ENCODE measurements at regions not wholly inside any gene's neighbourhood (a gene's known extent, or its start where the extent isn't known, plus 50 kb on each side); places are given as distances from the start of the nearest gene placed in this dataset.

DNA sequence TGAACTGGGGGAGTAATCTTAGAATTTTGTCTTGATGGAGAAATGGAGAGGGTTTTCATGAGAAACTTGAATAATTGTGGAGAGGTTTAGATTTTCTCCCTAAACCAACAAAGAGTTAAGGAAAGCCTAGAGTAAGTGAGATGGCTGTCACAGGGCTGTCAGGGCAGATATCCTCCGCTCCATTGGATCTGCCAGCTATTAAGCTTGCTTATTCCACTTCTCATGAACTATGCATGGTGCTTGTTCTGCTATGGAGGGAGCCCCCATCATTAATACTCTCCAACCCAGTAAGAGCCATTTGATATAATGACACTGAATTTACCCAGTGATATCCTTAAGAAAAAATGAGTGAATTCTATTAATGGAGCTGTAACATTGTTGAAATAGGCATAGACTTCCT is 342.8 kb upstream of the MTNR1B start:
- no peak for DNase-seq

- peak; percentile 55 for DNase-seq
Measured at GRCh38 chr11:92627615-92628256, 341.7 kb upstream of the MTNR1B start.

DNA sequence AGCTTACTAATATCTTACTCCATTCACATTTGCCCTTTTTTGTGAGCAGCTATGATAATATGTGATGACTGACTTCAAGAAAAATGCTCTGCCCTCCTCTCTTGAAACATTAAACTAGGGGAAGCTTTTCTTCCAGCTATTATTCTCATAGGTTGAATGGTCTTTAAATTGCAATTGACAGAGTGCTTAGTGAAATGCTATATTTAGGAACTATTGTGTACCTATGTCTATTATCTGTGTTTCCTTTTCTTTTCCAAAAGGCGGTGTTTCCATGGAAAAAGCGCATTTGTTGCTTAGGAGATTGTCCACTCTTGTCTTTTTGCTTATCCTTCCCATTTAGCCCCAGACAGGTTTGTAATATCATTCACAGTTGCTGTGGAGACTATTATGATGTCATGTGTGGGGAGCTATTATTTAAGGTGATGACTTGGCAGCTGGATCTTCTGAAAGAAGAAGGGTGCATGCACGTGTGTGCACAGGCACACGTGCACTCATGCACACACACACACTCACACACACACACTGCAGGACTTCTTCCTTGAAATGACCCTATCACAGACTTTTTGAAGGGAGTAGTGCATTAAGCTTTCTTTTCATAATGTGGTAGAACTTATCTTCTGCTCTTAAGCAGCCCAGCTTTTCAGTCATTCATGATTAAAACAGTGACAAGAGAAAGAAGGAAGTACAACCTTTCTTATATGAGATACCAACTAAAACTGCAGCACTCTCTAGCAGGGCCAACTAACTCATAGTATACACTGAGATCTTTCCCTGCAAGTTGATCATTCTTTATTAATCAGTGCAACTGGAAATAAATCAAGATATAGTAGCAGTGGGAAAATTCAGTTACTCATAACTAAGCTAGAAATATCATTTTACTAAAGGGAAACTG is 340.8 kb upstream of the MTNR1B start:
- peak; percentile 48 for DNase-seq

GRCh38 chr11:92632495-92632894 is 337.0 kb upstream of the MTNR1B start:
- DNase-seq = no peak

GRCh38 chr11:92633820-92634219 is 335.6 kb upstream of the MTNR1B start:
- DNase-seq = no peak

GRCh38 chr11:92636543-92637188 is 332.8 kb upstream of the MTNR1B start:
- DNase-seq = no peak

DNA sequence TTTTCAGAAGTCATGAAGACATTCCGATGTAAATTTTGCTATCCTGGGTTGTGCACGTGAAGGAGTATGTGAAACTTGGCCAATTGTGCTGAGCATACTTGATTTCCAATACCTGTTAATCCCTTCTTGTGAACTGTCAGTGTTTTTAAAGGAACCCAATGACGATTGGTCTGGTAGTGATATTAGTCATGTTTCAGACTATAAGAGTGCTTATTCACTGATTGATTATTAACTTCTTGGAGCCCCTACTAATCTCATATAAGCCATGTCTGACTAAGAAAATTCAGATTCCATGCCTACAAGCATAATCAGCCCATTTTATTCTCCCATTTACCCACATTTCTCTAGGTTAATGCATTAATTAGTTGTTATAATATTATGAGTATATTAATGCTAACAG is 330.8 kb upstream of the MTNR1B start:
- no peak for DNase-seq

DNA sequence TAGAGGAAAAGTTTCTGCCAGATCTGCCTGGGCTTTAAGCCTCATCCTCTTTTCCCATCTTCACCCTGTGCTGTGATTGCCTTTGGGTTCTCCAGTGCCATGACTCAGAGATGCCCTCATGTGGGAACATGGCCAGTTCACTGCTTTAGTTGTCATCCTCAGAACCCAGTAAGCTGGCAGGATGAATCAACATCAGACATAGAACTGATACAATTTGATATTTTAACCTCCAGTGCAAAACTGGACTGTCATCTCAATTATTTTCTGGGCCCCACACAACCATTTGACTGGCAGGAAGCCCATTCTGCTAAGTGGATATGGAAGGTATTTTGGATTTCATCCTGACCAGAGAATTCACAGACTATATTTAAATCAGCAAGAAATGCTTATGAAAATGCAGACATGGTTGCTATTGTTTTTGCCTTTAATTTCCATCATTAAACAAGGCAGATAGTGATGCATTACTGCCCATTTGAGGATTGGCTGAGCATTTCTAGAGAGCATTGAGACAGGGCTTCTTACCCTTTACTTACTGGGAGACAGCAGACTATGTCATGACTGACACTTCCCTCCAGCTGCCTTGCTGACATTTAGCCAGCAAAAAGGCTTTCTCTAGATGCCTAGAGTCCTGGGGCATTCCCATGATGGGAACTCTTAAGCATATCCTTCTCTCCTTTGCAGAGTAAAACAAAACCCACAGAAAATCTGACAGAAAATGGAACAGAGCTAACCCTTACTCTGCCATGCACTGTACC is 327.1 kb upstream of the MTNR1B start:
- no peak for DNase-seq

DNA sequence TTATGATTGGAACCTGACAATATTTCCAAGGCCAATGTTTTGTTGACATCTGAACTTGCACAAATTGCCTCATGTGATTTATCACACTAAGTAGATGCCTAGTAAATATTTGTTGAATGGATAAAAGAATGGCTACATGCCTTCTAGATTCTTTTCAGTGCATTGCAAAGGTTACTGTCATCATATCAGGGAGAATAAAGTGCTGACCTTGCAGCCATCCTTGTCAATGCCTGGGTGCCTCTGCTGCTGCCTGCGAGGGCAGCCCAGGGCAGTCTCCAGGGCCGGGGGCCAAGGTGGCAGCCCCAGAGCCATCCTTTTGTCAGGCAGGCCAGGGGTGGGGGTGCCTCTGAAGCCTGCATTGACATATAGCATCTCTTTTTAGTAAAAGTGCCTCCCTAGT is 325.6 kb upstream of the MTNR1B start:
- DNase-seq = no peak

DNA sequence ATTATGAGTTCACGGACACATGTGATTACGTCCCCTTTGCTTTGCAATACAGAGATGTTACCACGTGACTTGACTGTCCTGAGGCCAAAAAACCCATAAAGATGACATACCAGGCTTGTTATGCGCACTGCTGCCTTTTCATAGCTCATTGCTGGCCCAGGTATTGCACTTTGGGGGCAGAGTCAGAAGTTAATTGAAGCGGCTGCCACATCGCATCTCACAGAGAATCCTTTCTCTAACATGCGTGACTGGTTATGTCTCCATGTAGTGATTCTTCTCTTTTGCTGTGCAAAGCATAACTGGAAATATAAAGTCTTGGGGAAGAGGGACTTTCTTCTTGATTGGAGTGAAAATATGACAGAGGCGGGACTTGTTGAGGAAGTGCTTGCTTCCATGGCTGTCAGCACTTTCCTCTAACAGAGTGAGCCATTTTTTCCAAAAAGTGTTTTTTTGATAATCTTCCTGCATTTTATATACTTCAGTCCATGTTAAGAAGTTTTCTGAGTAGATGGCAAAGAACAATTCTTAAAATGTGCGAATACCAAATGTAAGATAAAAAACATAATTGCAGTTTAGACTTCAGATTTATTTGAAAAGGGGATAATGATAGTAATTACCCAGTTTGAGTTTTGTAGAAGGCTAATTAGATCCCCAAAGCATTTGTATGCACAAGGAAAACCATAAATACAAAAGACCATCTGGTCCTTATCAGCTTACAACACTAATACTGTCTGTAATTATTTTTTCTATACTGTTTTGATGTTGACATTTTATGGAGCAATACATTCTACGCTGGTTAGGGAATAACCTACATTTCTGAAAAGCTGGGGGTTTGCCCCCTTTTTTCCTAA is 324.6 kb upstream of the MTNR1B start:
- no peak for DNase-seq

DNA sequence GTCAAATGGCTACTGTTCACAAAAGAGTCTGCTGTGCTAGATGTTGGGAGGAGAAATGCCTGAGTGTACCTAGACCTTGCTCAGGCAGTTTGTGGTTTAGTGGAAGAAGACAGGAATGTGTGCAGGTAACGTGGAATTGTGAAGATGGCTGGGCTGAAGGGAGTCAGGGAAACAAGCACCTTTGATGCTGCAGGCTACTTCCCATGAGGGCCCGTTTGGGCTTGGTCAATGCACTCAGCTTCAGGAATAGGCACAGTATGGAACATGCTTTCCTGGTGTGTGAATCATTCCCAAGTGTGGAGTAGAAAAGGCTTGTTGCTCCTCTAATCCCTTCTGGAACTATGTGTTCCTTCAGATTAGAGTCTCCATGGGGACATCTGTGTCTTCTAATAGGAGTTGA is 318.3 kb upstream of the MTNR1B start:
- no peak for DNase-seq

- DNase-seq = peak; percentile 39
Measured at GRCh38 chr11:92653454-92653853, 316.0 kb upstream of the MTNR1B start.

DNA sequence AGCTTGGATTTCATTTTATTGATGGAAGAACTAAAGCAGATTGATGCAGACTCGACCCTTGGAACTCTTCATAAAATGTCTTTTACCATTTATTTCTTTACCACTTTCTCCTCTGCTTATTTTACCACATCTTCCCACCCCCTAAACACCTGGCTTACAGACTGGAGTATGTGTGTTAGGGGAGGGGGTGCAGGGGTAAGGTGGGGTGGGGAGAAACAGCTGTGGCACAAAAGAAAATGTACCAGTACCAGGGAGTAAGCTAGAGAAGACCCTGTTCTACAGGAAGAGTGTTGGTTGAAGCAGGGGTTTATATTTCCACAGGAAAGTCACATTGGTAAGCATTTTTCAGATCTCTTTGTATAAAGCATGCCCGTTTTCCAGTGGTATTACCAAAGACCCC is 312.7 kb upstream of the MTNR1B start:
- DNase-seq = no peak

GRCh38 chr11:92657226-92657625 is 312.2 kb upstream of the MTNR1B start:
- no peak for DNase-seq

- DNase-seq = no peak
Measured at GRCh38 chr11:92658733-92659132, 310.7 kb upstream of the MTNR1B start.

DNA sequence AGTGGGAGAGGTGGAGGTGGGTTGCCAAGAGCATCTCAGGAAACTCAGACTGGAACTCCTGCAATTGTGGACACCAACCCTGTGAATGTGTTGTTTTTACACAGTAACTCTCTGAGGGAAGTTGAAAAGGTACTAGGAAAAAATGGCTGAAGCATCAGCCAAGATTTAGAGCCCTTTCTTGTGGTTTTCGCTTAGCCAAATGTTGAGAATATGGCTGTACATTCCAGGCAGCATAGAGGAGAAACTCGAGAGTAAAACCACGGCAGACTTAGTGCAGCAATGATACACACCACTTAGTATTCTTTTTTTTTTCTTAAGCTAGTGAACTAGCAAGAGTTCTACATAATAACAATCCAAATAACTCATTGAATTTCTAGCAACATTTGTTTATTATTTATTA is 309.7 kb upstream of the MTNR1B start:
- no peak for DNase-seq

- DNase-seq = no peak
Measured at GRCh38 chr11:92662601-92663360, 306.7 kb upstream of the MTNR1B start.

DNA sequence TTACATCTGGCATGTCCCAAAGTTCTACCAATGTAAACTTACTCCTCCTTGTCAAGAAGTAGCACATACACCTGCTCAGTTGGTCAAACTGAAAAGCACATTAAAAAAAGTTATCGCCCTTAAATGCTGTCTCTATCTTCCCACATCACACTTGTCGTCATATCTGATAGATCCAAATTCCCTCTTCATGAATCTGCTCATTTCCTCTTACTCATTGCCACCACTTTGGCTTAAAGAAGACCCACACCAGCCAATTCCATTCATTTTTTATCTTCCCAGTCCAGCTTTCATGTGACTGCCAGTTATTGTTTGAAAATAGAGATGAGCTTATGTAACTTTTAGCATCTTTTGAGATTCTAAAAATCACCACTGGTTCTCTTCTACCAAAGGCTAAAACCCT is 305.9 kb upstream of the MTNR1B start:
- DNase-seq = peak; percentile 38

DNA sequence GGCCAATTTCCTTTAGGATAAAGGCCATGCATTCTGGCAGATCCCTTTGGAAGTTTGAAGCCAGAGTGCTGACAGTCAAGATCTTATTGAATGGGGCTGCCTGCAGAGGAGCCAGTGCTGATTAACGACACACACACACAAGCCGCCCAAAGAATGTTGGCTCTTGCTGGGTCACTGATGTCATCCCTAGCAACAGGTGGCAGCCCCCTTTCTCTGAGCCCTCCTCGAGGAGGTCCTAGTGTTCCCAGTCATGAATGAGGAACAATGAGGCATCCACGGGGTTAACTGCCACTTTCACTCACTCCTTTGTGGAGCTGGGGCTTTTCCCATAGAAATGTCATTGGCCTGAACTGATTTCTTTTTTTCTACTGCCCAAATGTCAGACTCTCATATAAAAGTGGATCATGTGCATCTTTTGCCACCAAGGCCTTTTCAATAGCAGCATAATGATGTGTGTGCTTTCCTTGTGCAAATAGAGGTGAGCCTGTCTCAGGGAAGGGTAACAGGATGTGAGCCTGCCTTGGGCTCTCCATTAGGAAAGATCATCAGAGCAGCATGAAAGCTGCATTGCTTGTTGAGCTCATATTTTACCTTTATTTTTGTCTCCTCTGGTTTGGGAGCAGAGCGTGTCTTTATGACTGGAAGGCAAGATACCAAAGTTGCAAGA is 301.8 kb upstream of the MTNR1B start:
- no peak for DNase-seq

GRCh38 chr11:92670308-92670890 is 299.1 kb upstream of the MTNR1B start:
- no peak for DNase-seq

All from fibroblast of skin of right quadriceps (primary cell).